HG02759 (cell line): ENCODE measurements at regions not wholly inside any gene's neighbourhood (a gene's known extent, or its start where the extent isn't known, plus 50 kb on each side); places are given as distances from the start of the nearest gene placed in this dataset.
A peak's percentile ranks its signal among the peaks of the same experiment; 100 is the strongest.

Experiments
- ATAC-seq: cut with Tn5 transposase; IDR thresholded peaks from one replicate; pipeline ENCODE4 v1.9.1; 2021; ENCODE audit warnings: mild to moderate bottlenecking, moderate library complexity; ENCODE audit not compliant: unreplicated experiment

GRCh38 chr11:87437844-87438223 lies 400.1 kb downstream of the TMEM135 start:
- ATAC-seq = no peak

- no peak for ATAC-seq
Measured at GRCh38 chr11:87437133-87437843, 399.6 kb downstream of the TMEM135 start.

GRCh38 chr11:87432022-87432421 lies 394.3 kb downstream of the TMEM135 start:
- no peak for ATAC-seq

GRCh38 chr11:87431392-87431791 lies 393.7 kb downstream of the TMEM135 start:
- ATAC-seq = no peak

GRCh38 chr11:87430821-87431220 lies 393.1 kb downstream of the TMEM135 start:
- no peak for ATAC-seq

GRCh38 chr11:87429996-87430395 lies 392.3 kb downstream of the TMEM135 start:
- ATAC-seq = no peak

- ATAC-seq = no peak
Measured at GRCh38 chr11:87428266-87428665, 390.5 kb downstream of the TMEM135 start.

- no peak for ATAC-seq
Measured at GRCh38 chr11:87425943-87426342, 388.2 kb downstream of the TMEM135 start.

GRCh38 chr11:87425391-87425790 lies 387.7 kb downstream of the TMEM135 start:
- ATAC-seq = no peak

- ATAC-seq = no peak
Measured at GRCh38 chr11:87423161-87423560, 385.4 kb downstream of the TMEM135 start.

- no peak for ATAC-seq
Measured at GRCh38 chr11:87422566-87422965, 384.8 kb downstream of the TMEM135 start.

- peak; percentile 88 for ATAC-seq
Measured at GRCh38 chr11:87421422-87421821, 383.7 kb downstream of the TMEM135 start.

GRCh38 chr11:87417951-87418350 lies 380.2 kb downstream of the TMEM135 start:
- ATAC-seq = no peak

GRCh38 chr11:87405843-87406242 lies 368.1 kb downstream of the TMEM135 start:
- ATAC-seq = no peak

- ATAC-seq = no peak
Measured at GRCh38 chr11:87405356-87405755, 367.6 kb downstream of the TMEM135 start.

GRCh38 chr11:87401653-87402052 lies 363.9 kb downstream of the TMEM135 start:
- ATAC-seq = no peak

GRCh38 chr11:87399341-87399740 lies 361.6 kb downstream of the TMEM135 start:
- no peak for ATAC-seq

- no peak for ATAC-seq
Measured at GRCh38 chr11:87398931-87399330, 361.2 kb downstream of the TMEM135 start.

- ATAC-seq = no peak
Measured at GRCh38 chr11:87397011-87397865, 359.5 kb downstream of the TMEM135 start.

GRCh38 chr11:87394924-87395323 lies 357.2 kb downstream of the TMEM135 start:
- no peak for ATAC-seq

- no peak for ATAC-seq
Measured at GRCh38 chr11:87392665-87393064, 354.9 kb downstream of the TMEM135 start.

GRCh38 chr11:87391496-87391895 lies 353.8 kb downstream of the TMEM135 start:
- no peak for ATAC-seq
